Effector memory CD4-positive, alpha-beta T cell (primary cell): ENCODE measurements at regions not wholly inside any gene's neighbourhood (a gene's known extent, or its start where the extent isn't known, plus 50 kb on each side); places are given as distances from the start of the nearest gene placed in this dataset.
"Not testable (repeated sequence)": the region's sequence is repeated elsewhere in the genome, so short reads cannot be mapped to it uniquely, and the experiment has no call there.

ENCODE experiments used
- DNase-seq, 3 donors: peaks; one replicate each; pipeline ENCODE4 v3.0.0-alpha.2; 2020
- H3K27ac ChIP-seq: 2 replicates; pipeline ENCODE4 v1.7.0; 2013; ENCODE audit warnings: mild to moderate bottlenecking, low read length, moderate library complexity; ENCODE audit not compliant: insufficient read depth, poor library complexity, severe bottlenecking
- H3K27me3 ChIP-seq: replicated peaks from 2 replicates; pipeline ENCODE4 v1.7.0; 2013; ENCODE audit warnings: mild to moderate bottlenecking, low read length; ENCODE audit not compliant: insufficient read depth, control insufficient read depth, poor library complexity, severe bottlenecking
- H3K36me3 ChIP-seq: 2 replicates; pipeline ENCODE4 v1.7.0; 2013; ENCODE audit warnings: mild to moderate bottlenecking, low read length, moderate library complexity; ENCODE audit not compliant: control insufficient read depth, insufficient read depth
- H3K4me1 ChIP-seq: 2 replicates; pipeline ENCODE4 v1.7.0; 2013; ENCODE audit warnings: low read length, mild to moderate bottlenecking; ENCODE audit not compliant: control insufficient read depth, insufficient read depth, poor library complexity, severe bottlenecking
- H3K4me3 ChIP-seq: 2 replicates; pipeline ENCODE4 v1.7.0; 2013; ENCODE audit warnings: low read length, low read depth, mild to moderate bottlenecking; ENCODE audit not compliant: insufficient read depth, poor library complexity, severe bottlenecking
- H3K9me3 ChIP-seq: 2 replicates; pipeline ENCODE4 v1.7.0; 2013; ENCODE audit warnings: mild to moderate bottlenecking, low read length, moderate library complexity; ENCODE audit not compliant: control insufficient read depth

- no peak overlapping the region for H3K27ac ChIP-seq
These were observed 299.3 kb upstream of the ECI2 start for GRCh38 chr6:4434655-4435054.

GRCh38 chr6:4433199-4433598 is 297.8 kb upstream of the ECI2 start:
- no peaks in the 10 kb centered on the region for H3K36me3 ChIP-seq
- H3K4me1 ChIP-seq, result no peaks in the 10 kb centered on the region
- H3K27ac ChIP-seq, result no peak overlapping the region
- no peaks in the 10 kb centered on the region for H3K27me3 ChIP-seq
- H3K4me3 ChIP-seq, result no peak overlapping the region
- no peak for DNase-seq
- no peaks in the 10 kb centered on the region for H3K9me3 ChIP-seq

More at GRCh38 chr6:4434655-4435054, 299.3 kb upstream of the ECI2 start:
- no peaks in the 10 kb centered on the region for H3K4me1 ChIP-seq
- H3K4me3 ChIP-seq, result no peak overlapping the region
- H3K9me3 ChIP-seq, result no peaks in the 10 kb centered on the region
- DNase-seq, result no peak
- no peaks in the 10 kb centered on the region for H3K27me3 ChIP-seq
- H3K36me3 ChIP-seq, result no peaks in the 10 kb centered on the region

GRCh38 chr6:4426968-4427367 is 291.6 kb upstream of the ECI2 start:
- no peak for DNase-seq
- no peaks in the 10 kb centered on the region for H3K36me3 ChIP-seq
- no peaks in the 10 kb centered on the region for H3K27me3 ChIP-seq
- no peak overlapping the region for H3K4me3 ChIP-seq
- no peak overlapping the region for H3K27ac ChIP-seq
- no peaks in the 10 kb centered on the region for H3K9me3 ChIP-seq
- H3K4me1 ChIP-seq, result no peaks in the 10 kb centered on the region

GRCh38 chr6:4421837-4422236 is 286.5 kb upstream of the ECI2 start:
- Histone ChIP-seq H3K9me3 (no peaks in the 10 kb centered on the region), H3K27me3 (no peaks in the 10 kb centered on the region), H3K27ac (no peak overlapping the region), H3K4me3 (no peak overlapping the region), H3K36me3 (no peaks in the 10 kb centered on the region), H3K4me1 (no peaks in the 10 kb centered on the region)
- DNase-seq, result no peak

GRCh38 chr6:4420160-4420865 is 284.9 kb upstream of the ECI2 start:
- Histone ChIP-seq H3K9me3 (no peaks in the 10 kb centered on the region), H3K4me3 (no peak overlapping the region), H3K36me3 (no peaks in the 10 kb centered on the region), H3K27me3 (no peaks in the 10 kb centered on the region), H3K4me1 (no peaks in the 10 kb centered on the region), H3K27ac (no peak overlapping the region)
- no peak for DNase-seq

- H3K27ac ChIP-seq, result no peak overlapping the region
- no peaks in the 10 kb centered on the region for H3K36me3 ChIP-seq
- DNase-seq, result no peak
- no peaks in the 10 kb centered on the region for H3K27me3 ChIP-seq
- H3K4me1 ChIP-seq, result no peaks in the 10 kb centered on the region
- H3K9me3 ChIP-seq, result no peaks in the 10 kb centered on the region
- H3K4me3 ChIP-seq, result no peak overlapping the region
These were observed 280.2 kb upstream of the ECI2 start for GRCh38 chr6:4415549-4415948.

- H3K27ac ChIP-seq, H3K4me3 ChIP-seq, H3K9me3 ChIP-seq, H3K4me1 ChIP-seq, H3K27me3 ChIP-seq, DNase-seq, H3K36me3 ChIP-seq: not testable (repeated sequence)
These were observed 278.7 kb upstream of the ECI2 start for GRCh38 chr6:4414078-4414477.

GRCh38 chr6:4413073-4413472 is 277.7 kb upstream of the ECI2 start:
- no peaks in the 10 kb centered on the region for H3K9me3 ChIP-seq
- no peak overlapping the region for H3K4me3 ChIP-seq
- no peaks in the 10 kb centered on the region for H3K4me1 ChIP-seq
- DNase-seq, result no peak
- no peaks in the 10 kb centered on the region for H3K36me3 ChIP-seq
- H3K27ac ChIP-seq, result no peak overlapping the region
- no peaks in the 10 kb centered on the region for H3K27me3 ChIP-seq

GRCh38 chr6:4412488-4412887 is 277.1 kb upstream of the ECI2 start:
- no peak overlapping the region for H3K4me3 ChIP-seq
- no peaks in the 10 kb centered on the region for H3K36me3 ChIP-seq
- H3K27me3 ChIP-seq, result no peaks in the 10 kb centered on the region
- H3K4me1 ChIP-seq, result no peaks in the 10 kb centered on the region
- H3K27ac ChIP-seq, result no peak overlapping the region
- H3K9me3 ChIP-seq, result no peaks in the 10 kb centered on the region
- no peak for DNase-seq

GRCh38 chr6:4412077-4412476 is 276.7 kb upstream of the ECI2 start:
- no peaks in the 10 kb centered on the region for H3K36me3 ChIP-seq
- H3K27ac ChIP-seq, result no peak overlapping the region
- no peaks in the 10 kb centered on the region for H3K9me3 ChIP-seq
- no peaks in the 10 kb centered on the region for H3K27me3 ChIP-seq
- DNase-seq, result no peak
- no peaks in the 10 kb centered on the region for H3K4me1 ChIP-seq
- H3K4me3 ChIP-seq, result no peak overlapping the region
